GM21528 (cell line): ENCODE measurements at regions not wholly inside any gene's neighbourhood (a gene's known extent, or its start where the extent isn't known, plus 50 kb on each side); places are given as distances from the start of the nearest gene placed in this dataset.
A peak's percentile ranks its signal among the peaks of the same experiment; 100 is the strongest.
"Not testable (repeated sequence)": the region's sequence is repeated elsewhere in the genome, so short reads cannot be mapped to it uniquely, and the experiment has no call there.

Source experiments
- ATAC-seq: cut with Tn5 transposase; IDR thresholded peaks from one replicate; pipeline ENCODE4 v1.9.1; 2021; ENCODE audit warnings: mild to moderate bottlenecking, moderate library complexity; ENCODE audit not compliant: unreplicated experiment, low FRiP score

DNA sequence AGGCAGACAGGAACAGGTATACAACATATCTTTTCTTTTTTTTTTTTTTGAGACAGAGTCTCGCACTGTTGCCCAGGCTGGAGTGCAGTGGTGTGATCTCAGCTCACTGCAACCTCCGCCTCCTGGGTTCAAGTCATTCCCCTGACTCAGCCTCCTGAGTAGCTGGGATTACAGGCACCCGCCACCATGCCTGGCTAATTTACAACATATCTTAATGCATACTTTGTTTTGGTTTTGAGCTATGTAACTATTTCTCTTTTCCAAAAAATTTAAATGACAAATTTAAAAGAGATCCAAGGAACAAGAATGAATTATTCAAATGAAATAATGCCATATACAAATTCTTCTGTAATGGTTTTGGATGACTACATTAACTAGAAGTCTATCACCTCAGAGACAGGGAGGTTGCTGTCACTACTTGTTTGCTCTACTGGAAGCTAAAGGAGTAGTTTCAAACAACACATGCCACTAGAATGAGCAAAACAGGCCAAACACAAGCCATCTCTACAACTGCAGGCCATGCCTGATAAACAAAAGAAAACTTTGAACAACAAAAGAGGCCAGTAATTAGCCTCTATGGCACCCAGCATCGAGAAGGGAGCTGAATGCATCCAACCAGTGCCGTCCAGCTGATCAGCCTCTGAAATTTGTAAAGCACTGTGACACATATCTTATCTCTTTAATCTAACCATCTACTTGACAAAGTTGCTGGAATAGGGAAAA is 133.6 kb upstream of the VOPP1 start:
- ATAC-seq: not testable (repeated sequence)

DNA sequence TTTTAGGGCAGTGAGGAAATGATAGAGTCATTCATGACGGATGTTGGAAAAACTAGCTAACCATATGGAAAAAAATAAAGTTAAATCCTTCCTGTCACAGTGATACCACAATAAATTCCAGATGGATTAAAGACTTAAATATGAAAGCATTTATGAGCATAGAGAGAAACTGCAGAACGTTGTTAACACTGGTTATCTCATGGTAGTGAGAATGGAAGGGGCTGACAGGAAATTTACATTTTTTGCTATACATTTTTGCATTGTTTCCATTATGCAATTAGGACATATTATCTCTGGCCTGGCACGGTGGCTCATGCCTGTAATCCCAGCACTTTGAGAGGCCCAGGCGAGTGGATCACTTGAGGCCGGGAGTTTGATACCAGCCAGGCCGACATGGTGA is 130.5 kb upstream of the VOPP1 start:
- not testable (repeated sequence) for ATAC-seq

DNA sequence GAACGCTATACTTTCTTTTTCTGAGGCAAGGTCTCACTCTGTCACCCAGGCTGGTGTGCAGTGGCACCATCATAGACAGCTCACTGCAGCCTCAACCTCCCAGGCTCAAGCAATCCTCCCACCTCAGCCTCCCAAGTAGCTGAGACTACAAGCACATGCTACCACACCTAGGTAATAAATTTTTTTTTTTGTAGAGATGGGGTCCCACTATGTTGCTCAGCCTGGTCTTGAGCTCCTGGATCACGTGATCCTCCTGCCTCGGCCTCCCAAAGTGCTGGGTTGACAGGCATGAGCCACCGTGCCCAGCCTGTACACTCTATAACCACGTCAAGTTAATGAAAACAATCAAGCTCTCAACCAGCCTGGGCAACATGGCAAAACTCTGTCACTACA is 127.1 kb upstream of the VOPP1 start:
- ATAC-seq: not testable (repeated sequence)

DNA sequence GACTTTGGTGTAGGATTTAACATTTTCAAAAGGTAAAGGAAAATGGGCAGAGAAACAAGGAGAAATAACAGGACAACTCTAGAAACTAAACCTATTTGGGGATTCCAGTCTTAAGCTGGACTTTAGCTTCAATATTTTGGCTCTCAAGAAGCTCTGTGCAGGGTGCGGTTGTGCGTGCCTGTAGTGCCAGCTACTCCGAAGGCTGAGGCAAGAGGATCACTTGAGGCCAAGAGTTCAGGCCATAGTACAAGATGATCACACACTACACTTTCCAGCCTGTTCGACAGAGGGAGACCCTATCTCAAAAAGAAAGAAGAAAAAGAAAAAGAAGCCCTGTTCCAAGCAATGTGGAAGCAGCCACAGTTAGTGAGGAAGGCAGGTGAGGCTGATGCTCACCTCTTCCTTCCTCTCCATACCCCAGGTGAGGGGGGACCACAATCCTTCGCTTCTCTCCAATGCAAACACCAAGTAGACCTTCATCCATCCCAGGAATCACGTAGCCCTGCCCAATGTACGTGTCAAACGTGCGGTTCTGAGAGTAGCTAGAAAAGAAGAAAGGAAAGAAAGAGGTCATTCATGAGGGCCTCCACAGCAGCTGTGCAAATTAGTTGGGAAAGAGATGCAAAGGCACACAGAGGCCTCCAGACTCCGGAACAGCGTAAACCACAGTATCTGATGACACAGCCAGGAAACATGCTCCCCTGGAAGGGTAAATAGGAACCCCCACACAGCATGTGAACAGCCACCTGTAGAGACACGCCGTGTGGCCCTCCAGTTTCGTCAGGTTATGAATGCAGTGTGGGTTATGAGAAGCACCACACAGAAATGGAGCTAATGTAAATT is 126.5 kb upstream of the VOPP1 start:
- ATAC-seq: peak; percentile 82

- ATAC-seq: not testable (repeated sequence)
Observed at GRCh38 chr7:55695893-55696701, 123.8 kb upstream of the VOPP1 start.

GRCh38 chr7:55694484-55694883 is 122.2 kb upstream of the VOPP1 start:
- not testable (repeated sequence) for ATAC-seq

DNA sequence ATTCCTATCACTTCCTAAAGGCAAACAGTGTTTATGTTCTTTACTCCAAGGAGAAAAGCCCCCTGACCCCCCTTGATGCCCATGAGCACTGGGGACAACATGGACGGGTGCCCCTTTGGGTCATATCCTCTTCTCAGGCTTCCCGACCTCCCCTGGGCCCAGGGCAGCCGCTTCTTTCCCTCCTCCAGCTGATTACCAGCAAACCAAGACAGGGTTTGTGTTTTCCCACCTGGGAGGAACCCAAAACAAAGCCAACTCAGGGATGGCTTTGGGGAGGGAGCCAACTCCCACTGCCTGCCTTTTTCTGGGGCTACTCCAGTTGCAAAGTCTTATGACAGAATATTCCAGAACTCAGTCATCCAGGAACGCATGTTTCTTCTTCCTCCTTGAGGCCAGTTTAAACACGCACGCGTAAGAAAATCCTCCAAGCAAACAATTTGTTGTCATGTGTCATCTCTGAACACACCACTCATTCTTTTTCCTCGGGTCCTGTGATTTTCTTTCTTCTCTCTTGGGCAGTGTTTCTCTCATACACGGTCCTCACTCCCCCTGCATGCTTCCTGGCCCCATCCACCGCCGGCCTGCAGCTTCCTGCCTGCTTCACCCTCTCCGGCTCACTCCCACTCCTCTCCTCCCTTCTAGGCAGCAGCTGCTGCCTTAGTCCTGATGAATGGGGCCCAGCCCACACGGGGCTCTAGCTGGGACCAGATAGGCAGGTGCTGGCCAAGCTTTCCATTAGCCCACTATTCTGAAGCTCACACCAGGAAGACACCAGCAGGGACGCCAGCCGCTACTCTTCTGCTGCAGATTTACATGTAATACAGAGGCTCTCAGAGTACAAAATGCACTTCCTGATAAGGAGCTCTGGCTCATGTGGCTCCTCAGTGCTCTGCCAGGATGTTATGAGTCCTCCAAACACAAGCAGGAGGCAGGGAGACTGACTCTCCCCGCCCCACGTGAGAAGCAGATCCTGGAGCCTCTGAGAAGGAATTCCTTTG is 116.7 kb upstream of the VOPP1 start:
- not testable (repeated sequence) for ATAC-seq

DNA sequence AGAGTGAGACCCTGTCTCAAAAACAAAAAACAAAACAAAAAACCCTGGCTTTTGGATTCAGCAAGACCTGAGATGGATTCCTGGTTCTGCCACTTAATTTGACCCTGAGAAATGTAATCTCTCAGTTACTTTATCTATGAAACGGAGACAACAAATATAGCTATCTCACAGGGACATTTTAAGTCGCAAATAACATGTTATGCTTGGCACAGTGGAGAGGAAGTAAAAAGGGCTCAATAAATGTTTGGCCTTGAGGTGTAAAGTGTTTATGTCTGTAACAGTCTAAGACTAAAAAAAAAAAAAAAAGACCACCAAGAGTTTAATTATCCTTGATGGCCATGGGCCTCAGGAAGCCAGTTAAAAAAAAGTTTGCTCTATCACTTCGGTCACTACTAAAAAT is 116.0 kb upstream of the VOPP1 start:
- ATAC-seq: not testable (repeated sequence)

DNA sequence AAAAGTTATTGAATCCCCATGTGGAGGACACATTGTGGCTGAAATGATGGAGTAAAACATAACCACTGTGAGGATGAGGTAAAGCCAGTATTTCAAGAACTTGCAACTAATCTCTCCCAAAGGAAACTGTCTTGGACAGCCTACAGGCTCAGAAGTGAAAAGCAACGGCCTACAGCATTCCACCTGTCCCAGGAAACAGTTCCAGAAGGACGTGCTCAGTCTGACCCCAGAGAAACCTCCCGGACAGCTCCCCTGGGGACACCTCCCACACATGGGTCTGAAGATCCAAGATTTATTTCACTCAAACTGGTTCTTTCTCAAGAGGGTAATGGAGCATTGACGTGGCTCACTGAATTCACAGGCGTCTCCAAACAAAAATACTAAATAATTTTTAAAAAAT is 115.0 kb upstream of the VOPP1 start:
- ATAC-seq: not testable (repeated sequence)

- not testable (repeated sequence) for ATAC-seq
Observed at GRCh38 chr7:55686771-55687170, 114.5 kb upstream of the VOPP1 start.

- ATAC-seq: not testable (repeated sequence)
Observed at GRCh38 chr7:55683501-55683900, 111.2 kb upstream of the VOPP1 start.

DNA sequence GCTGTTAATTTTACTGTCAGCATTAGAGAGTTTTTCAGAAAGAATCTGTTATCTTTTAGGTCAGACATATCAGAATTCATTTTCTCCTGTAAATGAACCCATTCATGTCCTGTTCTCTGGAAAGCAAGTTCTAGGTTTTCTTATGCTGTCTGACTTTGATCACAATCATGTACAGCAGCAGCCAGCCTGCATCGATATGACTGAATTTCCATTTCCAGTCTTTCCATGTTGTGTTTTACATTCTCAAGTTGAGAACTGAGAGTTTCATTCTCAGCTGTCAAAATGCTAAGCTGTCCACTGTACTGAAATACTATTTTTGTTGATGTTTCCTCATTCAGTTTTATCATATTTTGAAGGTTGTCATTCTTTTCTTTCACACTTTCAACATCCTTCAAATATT is 103.3 kb upstream of the VOPP1 start:
- not testable (repeated sequence) for ATAC-seq

GRCh38 chr7:55673525-55673924 is 101.2 kb upstream of the VOPP1 start:
- ATAC-seq: not testable (repeated sequence)

GRCh38 chr7:55672084-55672483 is 99.8 kb upstream of the VOPP1 start:
- not testable (repeated sequence) for ATAC-seq

DNA sequence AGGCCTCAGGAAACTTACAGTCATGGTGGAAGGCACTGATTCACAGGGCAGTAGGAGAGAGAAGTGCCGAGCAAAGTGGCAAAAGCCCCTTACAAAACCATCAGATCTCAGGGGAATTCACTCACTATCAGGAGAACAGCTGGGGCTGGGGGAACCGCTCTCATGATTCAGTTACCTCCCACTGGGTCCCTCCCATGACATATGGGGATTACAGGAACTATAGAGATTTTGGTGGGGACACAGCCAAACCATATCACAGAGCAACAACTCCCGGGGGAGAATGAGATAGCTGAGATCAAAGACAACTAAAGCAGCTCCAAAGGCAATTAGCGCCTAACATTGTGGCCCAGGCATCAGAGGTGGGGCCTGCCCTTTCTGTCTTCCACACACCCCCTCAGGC is 85.4 kb upstream of the VOPP1 start:
- ATAC-seq: no peak

DNA sequence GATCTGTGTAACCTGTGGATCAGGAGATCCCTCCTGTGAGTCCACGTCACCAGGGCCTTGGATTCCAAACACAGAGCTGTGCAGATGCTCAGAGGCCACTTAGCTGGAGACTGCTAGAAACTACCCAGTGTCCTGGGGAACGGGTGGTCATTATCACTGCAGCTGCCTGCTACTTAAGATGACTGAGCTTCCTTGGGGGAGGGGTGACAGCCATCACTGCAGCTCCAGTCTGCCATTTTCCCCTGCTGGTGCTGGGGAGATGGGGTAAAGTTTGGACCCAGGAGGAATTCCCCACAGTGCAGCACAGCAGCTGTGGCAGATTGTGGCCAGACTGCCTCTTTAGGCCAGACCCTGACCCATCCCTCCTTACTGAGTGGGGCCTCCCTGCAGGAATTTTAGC is 78.8 kb upstream of the VOPP1 start:
- ATAC-seq: no peak

GRCh38 chr7:55649238-55649637 is 76.9 kb upstream of the VOPP1 start:
- no peak for ATAC-seq

- no peak for ATAC-seq
Observed at GRCh38 chr7:55644567-55644966, 72.3 kb upstream of the VOPP1 start.

GRCh38 chr7:55642266-55642665 is 70.0 kb upstream of the VOPP1 start:
- ATAC-seq: no peak

- ATAC-seq: peak; percentile 87
Observed at GRCh38 chr7:55641811-55642210, 69.5 kb upstream of the VOPP1 start.
